ENCODE measurements at regions not wholly inside any gene's neighbourhood (a gene's known extent, or its start where the extent isn't known, plus 50 kb on each side); places are given as distances from the start of the nearest gene placed in this dataset.

- TF ChIP-seq CBX8 (IDR thresholded peaks at IDR 0.05; ENCODE audit: borderline replicate concordance, low read depth, low read length) (no peak), POLR2AphosphoS5 (IDR thresholded peaks at IDR 0.05; ENCODE audit: low read depth, low read length) (no peak), TEAD4 (IDR thresholded peaks at IDR 0.05; ENCODE audit: low read depth, low read length) (no peak), YY1 (IDR thresholded peaks at IDR 0.05; ENCODE audit: low read depth, low read length) (no peak), TCF12 (IDR thresholded peaks at IDR 0.05; ENCODE audit: low read depth, low read length) (no peak), CBX5 (IDR thresholded peaks at IDR 0.05; ENCODE audit: low read depth, low read length) (no peak), JUN (IDR thresholded peaks at IDR 0.05; ENCODE audit: low read depth, low read length) (no peak), HDAC2 (IDR thresholded peaks at IDR 0.05; ENCODE audit: borderline replicate concordance in 1 of 2, low read depth in 2 of 2, low read length in 2 of 2) (no peak)
Observed at GRCh38 chr1:60974524-60975372, 107.6 kb upstream of the NFIA start (continued).
